ENCODE measurements at regions not wholly inside any gene's neighbourhood (a gene's known extent, or its start where the extent isn't known, plus 50 kb on each side); places are given as distances from the start of the nearest gene placed in this dataset.

GRCh38 chr3:80451393-80451792 lies 683.6 kb upstream of the ROBO1 start:
- Histone ChIP-seq H3K4me3 (no peak overlapping the region), H3K27ac (no peak overlapping the region), H3K36me3 (no peaks in the 10 kb centered on the region), H3K4me1 (no peaks in the 10 kb centered on the region), H3K27me3 (no peaks in the 10 kb centered on the region), H3K9me3 (no peaks in the 10 kb centered on the region)
- intact Hi-C loops (cut with DNase I): no loop called here
- ATAC-seq (no peak), DNase-seq (no peak)
- TF ChIP-seq CTCF (IDR thresholded peaks at IDR 0.05): no peak

GRCh38 chr3:80445641-80446040 lies 677.8 kb upstream of the ROBO1 start:
- H3K27me3 ChIP-seq: no peaks in the 10 kb centered on the region
- ATAC-seq: no peak
- H3K36me3 ChIP-seq: no peaks in the 10 kb centered on the region
- intact Hi-C loops (cut with DNase I): no loop called here
- H3K9me3 ChIP-seq: no peaks in the 10 kb centered on the region
- no peak overlapping the region for H3K4me3 ChIP-seq
- no peak for TF ChIP-seq CTCF (IDR thresholded peaks at IDR 0.05)
- H3K27ac ChIP-seq: no peak overlapping the region
- no peaks in the 10 kb centered on the region for H3K4me1 ChIP-seq
- DNase-seq: no peak

GRCh38 chr3:80445053-80445452 lies 677.3 kb upstream of the ROBO1 start:
- intact Hi-C loops (cut with DNase I): no loop called here
- no peak for TF ChIP-seq CTCF (IDR thresholded peaks at IDR 0.05)

GRCh38 chr3:80439490-80439889 lies 671.7 kb upstream of the ROBO1 start:
- intact Hi-C loops (cut with DNase I): no loop called here
- TF ChIP-seq CTCF (IDR thresholded peaks at IDR 0.05): no peak
- Histone ChIP-seq H3K9me3 (no peaks in the 10 kb centered on the region), H3K4me1 (no peaks in the 10 kb centered on the region), H3K36me3 (no peaks in the 10 kb centered on the region), H3K27me3 (no peaks in the 10 kb centered on the region), H3K27ac (no peak overlapping the region), H3K4me3 (no peak overlapping the region)
- ATAC-seq (no peak), DNase-seq (no peak)

More at GRCh38 chr3:80445053-80445452, 677.3 kb upstream of the ROBO1 start:
- H3K27ac ChIP-seq: no peak overlapping the region
- no peaks in the 10 kb centered on the region for H3K36me3 ChIP-seq
- no peak for DNase-seq
- H3K27me3 ChIP-seq: no peaks in the 10 kb centered on the region
- no peak for ATAC-seq
- H3K4me3 ChIP-seq: no peak overlapping the region
- no peaks in the 10 kb centered on the region for H3K4me1 ChIP-seq
- H3K9me3 ChIP-seq: no peaks in the 10 kb centered on the region

GRCh38 chr3:80434366-80434765 lies 666.6 kb upstream of the ROBO1 start:
- Histone ChIP-seq H3K4me1 (no peaks in the 10 kb centered on the region), H3K27me3 (no peaks in the 10 kb centered on the region), H3K36me3 (no peaks in the 10 kb centered on the region), H3K27ac (no peak overlapping the region), H3K4me3 (no peak overlapping the region), H3K9me3 (no peaks in the 10 kb centered on the region)
- intact Hi-C loops (cut with DNase I): no loop called here
- DNase-seq: no peak
- ATAC-seq: no peak
- no peak for TF ChIP-seq CTCF (IDR thresholded peaks at IDR 0.05)

GRCh38 chr3:80424951-80425350 lies 657.2 kb upstream of the ROBO1 start:
- H3K4me1 ChIP-seq: no peaks in the 10 kb centered on the region
- no peak overlapping the region for H3K27ac ChIP-seq
- no peak overlapping the region for H3K4me3 ChIP-seq
- no peak for TF ChIP-seq CTCF (IDR thresholded peaks at IDR 0.05)
- DNase-seq (no peak), ATAC-seq (no peak)
- no peaks in the 10 kb centered on the region for H3K27me3 ChIP-seq
- H3K36me3 ChIP-seq: no peaks in the 10 kb centered on the region
- H3K9me3 ChIP-seq: no peaks in the 10 kb centered on the region
- intact Hi-C loops (cut with DNase I): no loop called here

All from upper lobe of right lung (tissue), 1 donor.